ENCODE measurements at regions not wholly inside any gene's neighbourhood (a gene's known extent, or its start where the extent isn't known, plus 50 kb on each side); places are given as distances from the start of the nearest gene placed in this dataset.

GRCh38 chr1:72892461-72892860 lies 610.1 kb upstream of the NEGR1 start:
- Mint-ChIP-seq H3K36me3 (no peaks in the 10 kb centered on the region), H3K27ac (no peak overlapping the region), H3K27me3 (no peaks in the 10 kb centered on the region), H3K9me3 (peaks cover 0 to 12% (median 2%) of the 10 kb centered on the region in 7 donors), H3K4me3 (no peak overlapping the region), H3K4me1 (no peaks in the 10 kb centered on the region)
- H3K9me3 ChIP-seq (ENCODE audit: control insufficient read depth in 2 of 2, low read length in 2 of 2) = peaks cover 0 to 2% of the 10 kb centered on the region in 2 experiments
- no peaks in the 10 kb centered on the region for H3K4me1 ChIP-seq (ENCODE audit: control insufficient read depth, insufficient read depth, low read length, poor library complexity, severe bottlenecking)
- H3K4me3 ChIP-seq (ENCODE audit: low read depth, low read length) = no peak overlapping the region
- DNase-seq = no peak
- ATAC-seq (ENCODE audit: low read depth in 2 of 2) = no peak
- no peaks in the 10 kb centered on the region for H3K36me3 ChIP-seq (ENCODE audit: control insufficient read depth, insufficient read depth, low read length)
- no peak overlapping the region for H3K27ac ChIP-seq (ENCODE audit: insufficient read depth, low read length, poor library complexity, severe bottlenecking)
- H3K27me3 ChIP-seq (ENCODE audit: control insufficient read depth, insufficient read depth, low read length) = no peaks in the 10 kb centered on the region

DNA sequence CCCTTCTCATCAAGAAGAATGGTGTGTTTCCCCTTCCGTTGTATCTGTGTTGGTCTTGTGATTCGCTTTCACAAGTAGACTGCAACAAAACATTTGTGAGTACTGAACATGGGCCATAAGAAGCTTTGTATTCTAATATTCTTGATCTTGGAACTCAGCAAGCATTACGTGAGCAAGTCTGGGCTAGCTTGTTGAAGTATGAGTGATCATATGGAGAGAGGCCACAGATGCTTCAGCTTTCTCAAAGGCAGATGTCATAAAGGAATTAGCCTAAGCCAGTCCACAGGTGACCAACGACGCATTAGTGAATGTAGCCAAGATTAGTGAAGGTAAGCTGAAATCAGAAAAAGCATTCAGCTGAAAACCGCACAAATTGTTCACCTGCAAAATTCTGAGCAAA lies 609.6 kb upstream of the NEGR1 start:
- no peaks in the 10 kb centered on the region for H3K4me1 Mint-ChIP-seq
- no peaks in the 10 kb centered on the region for H3K27me3 Mint-ChIP-seq
- peaks cover 0 to 12% (median 2%) of the 10 kb centered on the region in 7 donors for H3K9me3 Mint-ChIP-seq
- no peak overlapping the region for H3K4me3 Mint-ChIP-seq
- Histone ChIP-seq H3K27me3 (ENCODE audit: control insufficient read depth, insufficient read depth, low read length) (no peaks in the 10 kb centered on the region), H3K36me3 (ENCODE audit: control insufficient read depth, insufficient read depth, low read length) (no peaks in the 10 kb centered on the region), H3K4me3 (ENCODE audit: low read depth, low read length) (no peak overlapping the region), H3K27ac (ENCODE audit: insufficient read depth, low read length, poor library complexity, severe bottlenecking) (no peak overlapping the region), H3K4me1 (ENCODE audit: control insufficient read depth, insufficient read depth, low read length, poor library complexity, severe bottlenecking) (no peaks in the 10 kb centered on the region), H3K9me3 (ENCODE audit: control insufficient read depth in 2 of 2, low read length in 2 of 2) (peaks cover 0 to 2% of the 10 kb centered on the region in 2 experiments)
- H3K36me3 Mint-ChIP-seq = no peaks in the 10 kb centered on the region
- H3K27ac Mint-ChIP-seq = no peak overlapping the region
- ATAC-seq (ENCODE audit: low read depth in 2 of 2) = no peak
- DNase-seq = no peak

- no peaks in the 10 kb centered on the region for H3K27me3 ChIP-seq (ENCODE audit: control insufficient read depth, insufficient read depth, low read length)
- H3K27ac Mint-ChIP-seq = no peak overlapping the region
These were observed 603.5 kb upstream of the NEGR1 start for GRCh38 chr1:72885841-72886240.

DNA sequence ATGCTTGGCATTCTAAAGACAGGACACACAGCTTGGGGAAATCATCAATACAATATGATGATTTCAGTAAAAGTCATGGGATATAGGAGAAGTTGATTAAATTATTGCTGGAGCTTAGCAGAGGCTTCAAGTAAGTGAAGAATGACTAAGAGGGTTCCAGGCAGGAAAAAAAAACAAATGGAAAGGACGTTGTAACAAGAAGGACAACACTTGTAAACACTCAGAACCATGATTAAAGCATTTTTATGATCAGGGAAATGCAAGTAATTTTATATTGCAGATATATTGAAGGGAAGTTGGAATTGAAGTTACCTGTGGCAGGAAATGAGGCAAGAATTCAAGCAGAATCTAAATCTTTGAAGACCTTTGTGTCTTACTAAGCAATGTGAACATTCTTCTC lies 602.7 kb upstream of the NEGR1 start:
- H3K27ac Mint-ChIP-seq = no peak overlapping the region

More at GRCh38 chr1:72885841-72886240, 603.5 kb upstream of the NEGR1 start:
- Mint-ChIP-seq H3K9me3 (peaks cover 0 to 17% (median 3%) of the 10 kb centered on the region in 7 donors), H3K36me3 (no peaks in the 10 kb centered on the region), H3K4me3 (no peak overlapping the region), H3K27me3 (no peaks in the 10 kb centered on the region), H3K4me1 (no peaks in the 10 kb centered on the region)
- Histone ChIP-seq H3K4me3 (ENCODE audit: low read depth, low read length) (no peak overlapping the region), H3K36me3 (ENCODE audit: control insufficient read depth, insufficient read depth, low read length) (no peaks in the 10 kb centered on the region), H3K9me3 (ENCODE audit: control insufficient read depth in 2 of 2, low read length in 2 of 2) (no peaks in the 10 kb centered on the region), H3K27ac (ENCODE audit: insufficient read depth, low read length, poor library complexity, severe bottlenecking) (no peak overlapping the region), H3K4me1 (ENCODE audit: control insufficient read depth, insufficient read depth, low read length, poor library complexity, severe bottlenecking) (no peaks in the 10 kb centered on the region)
- ATAC-seq (ENCODE audit: low read depth in 2 of 2) = no peak
- no peak for DNase-seq

GRCh38 chr1:72869873-72870272 lies 587.5 kb upstream of the NEGR1 start:
- DNase-seq (no peak), ATAC-seq (ENCODE audit: low read depth in 2 of 2) (no peak)
- no peaks in the 10 kb centered on the region for H3K27me3 ChIP-seq (ENCODE audit: control insufficient read depth, insufficient read depth, low read length)
- H3K4me1 ChIP-seq (ENCODE audit: control insufficient read depth, insufficient read depth, low read length, poor library complexity, severe bottlenecking) = no peaks in the 10 kb centered on the region
- Mint-ChIP-seq H3K9me3 (peaks cover 0 to 6% (median 2%) of the 10 kb centered on the region in 7 donors), H3K27me3 (no peaks in the 10 kb centered on the region), H3K27ac (no peak overlapping the region), H3K4me1 (no peaks in the 10 kb centered on the region), H3K4me3 (no peak overlapping the region), H3K36me3 (no peaks in the 10 kb centered on the region)
- no peak overlapping the region for H3K4me3 ChIP-seq (ENCODE audit: low read depth, low read length)
- H3K9me3 ChIP-seq (ENCODE audit: control insufficient read depth in 2 of 2, low read length in 2 of 2) = peaks cover 0 to 2% of the 10 kb centered on the region in 2 experiments
- H3K36me3 ChIP-seq (ENCODE audit: control insufficient read depth, insufficient read depth, low read length) = no peaks in the 10 kb centered on the region
- no peak overlapping the region for H3K27ac ChIP-seq (ENCODE audit: insufficient read depth, low read length, poor library complexity, severe bottlenecking)

More for the DNA sequence above, 602.7 kb upstream of the NEGR1 start:
- H3K9me3 ChIP-seq (ENCODE audit: control insufficient read depth in 2 of 2, low read length in 2 of 2) = no peaks in the 10 kb centered on the region
- no peaks in the 10 kb centered on the region for H3K27me3 Mint-ChIP-seq
- peaks cover 0 to 17% (median 3%) of the 10 kb centered on the region in 7 donors for H3K9me3 Mint-ChIP-seq
- ATAC-seq (ENCODE audit: low read depth in 2 of 2) = no peak
- no peaks in the 10 kb centered on the region for H3K4me1 Mint-ChIP-seq
- no peaks in the 10 kb centered on the region for H3K36me3 Mint-ChIP-seq
- no peaks in the 10 kb centered on the region for H3K27me3 ChIP-seq (ENCODE audit: control insufficient read depth, insufficient read depth, low read length)
- H3K4me3 ChIP-seq (ENCODE audit: low read depth, low read length) = no peak overlapping the region
- H3K4me1 ChIP-seq (ENCODE audit: control insufficient read depth, insufficient read depth, low read length, poor library complexity, severe bottlenecking) = no peaks in the 10 kb centered on the region
- H3K36me3 ChIP-seq (ENCODE audit: control insufficient read depth, insufficient read depth, low read length) = no peaks in the 10 kb centered on the region
- no peak overlapping the region for H3K4me3 Mint-ChIP-seq
- H3K27ac ChIP-seq (ENCODE audit: insufficient read depth, low read length, poor library complexity, severe bottlenecking) = no peak overlapping the region
- no peak for DNase-seq

GRCh38 chr1:72869441-72869840 lies 587.1 kb upstream of the NEGR1 start:
- no peaks in the 10 kb centered on the region for H3K36me3 Mint-ChIP-seq
- peaks cover 0 to 5% (median 1%) of the 10 kb centered on the region in 7 donors for H3K9me3 Mint-ChIP-seq
- no peaks in the 10 kb centered on the region for H3K27me3 ChIP-seq (ENCODE audit: control insufficient read depth, insufficient read depth, low read length)
- H3K27me3 Mint-ChIP-seq = no peaks in the 10 kb centered on the region
- H3K36me3 ChIP-seq (ENCODE audit: control insufficient read depth, insufficient read depth, low read length) = no peaks in the 10 kb centered on the region
- no peaks in the 10 kb centered on the region for H3K4me1 Mint-ChIP-seq
- ATAC-seq (ENCODE audit: low read depth in 2 of 2) (no peak), DNase-seq (no peak)
- no peaks in the 10 kb centered on the region for H3K4me1 ChIP-seq (ENCODE audit: control insufficient read depth, insufficient read depth, low read length, poor library complexity, severe bottlenecking)
- no peak overlapping the region for H3K27ac Mint-ChIP-seq
- peaks cover 0 to 2% of the 10 kb centered on the region in 2 experiments for H3K9me3 ChIP-seq (ENCODE audit: control insufficient read depth in 2 of 2, low read length in 2 of 2)
- H3K4me3 ChIP-seq (ENCODE audit: low read depth, low read length) = no peak overlapping the region
- H3K27ac ChIP-seq (ENCODE audit: insufficient read depth, low read length, poor library complexity, severe bottlenecking) = no peak overlapping the region
- H3K4me3 Mint-ChIP-seq = no peak overlapping the region

DNA sequence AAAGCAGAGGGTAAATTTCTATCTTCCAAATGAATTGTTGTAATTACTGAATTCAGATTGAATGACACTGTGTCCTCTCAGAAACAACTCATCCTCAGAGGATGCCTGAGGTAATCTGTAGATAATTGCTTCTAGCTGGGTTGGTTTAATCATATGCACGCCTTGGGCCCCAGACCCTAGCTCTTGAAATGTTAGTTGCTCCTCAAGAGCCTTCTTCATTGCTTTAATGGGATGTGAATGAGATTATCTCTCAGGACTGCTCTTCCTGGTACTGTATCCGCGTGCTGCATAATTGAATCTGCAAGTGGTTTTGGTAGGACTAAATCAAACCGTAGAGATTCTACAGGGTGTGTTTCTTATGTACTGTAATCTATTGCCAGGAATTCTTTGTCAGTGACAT lies 569.3 kb upstream of the NEGR1 start:
- H3K4me3 ChIP-seq (ENCODE audit: low read depth, low read length) = no peak overlapping the region
- H3K9me3 ChIP-seq (ENCODE audit: control insufficient read depth in 2 of 2, low read length in 2 of 2) = no peaks in the 10 kb centered on the region
- no peaks in the 10 kb centered on the region for H3K36me3 ChIP-seq (ENCODE audit: control insufficient read depth, insufficient read depth, low read length)
- no peaks in the 10 kb centered on the region for H3K27me3 ChIP-seq (ENCODE audit: control insufficient read depth, insufficient read depth, low read length)
- no peak overlapping the region for H3K27ac Mint-ChIP-seq
- H3K4me1 ChIP-seq (ENCODE audit: control insufficient read depth, insufficient read depth, low read length, poor library complexity, severe bottlenecking) = no peaks in the 10 kb centered on the region
- no peak overlapping the region for H3K4me3 Mint-ChIP-seq
- DNase-seq (no peak), ATAC-seq (ENCODE audit: low read depth in 2 of 2) (no peak)
- H3K4me1 Mint-ChIP-seq = no peaks in the 10 kb centered on the region
- H3K36me3 Mint-ChIP-seq = no peaks in the 10 kb centered on the region
- peaks cover 2 to 15% (median 6%) of the 10 kb centered on the region in 7 donors for H3K9me3 Mint-ChIP-seq
- H3K27me3 Mint-ChIP-seq = no peaks in the 10 kb centered on the region
- H3K27ac ChIP-seq (ENCODE audit: insufficient read depth, low read length, poor library complexity, severe bottlenecking) = no peak overlapping the region

- peaks cover 4% of the 10 kb centered on the region for H3K27me3 Mint-ChIP-seq
- H3K4me3 Mint-ChIP-seq = no peak overlapping the region
- no peak overlapping the region for H3K27ac ChIP-seq (ENCODE audit: insufficient read depth, low read length, poor library complexity, severe bottlenecking)
- H3K27ac Mint-ChIP-seq = no peak overlapping the region
- no peaks in the 10 kb centered on the region for H3K27me3 ChIP-seq (ENCODE audit: control insufficient read depth, insufficient read depth, low read length)
- H3K4me1 ChIP-seq (ENCODE audit: control insufficient read depth, insufficient read depth, low read length, poor library complexity, severe bottlenecking) = no peaks in the 10 kb centered on the region
- H3K9me3 ChIP-seq (ENCODE audit: control insufficient read depth in 2 of 2, low read length in 2 of 2) = peaks cover 0 to 2% of the 10 kb centered on the region in 2 experiments
- no peak for DNase-seq
- no peaks in the 10 kb centered on the region for H3K36me3 ChIP-seq (ENCODE audit: control insufficient read depth, insufficient read depth, low read length)
- no peaks in the 10 kb centered on the region for H3K36me3 Mint-ChIP-seq
- no peak for ATAC-seq (ENCODE audit: low read depth in 2 of 2)
- H3K4me1 Mint-ChIP-seq = no peaks in the 10 kb centered on the region
- no peak overlapping the region for H3K4me3 ChIP-seq (ENCODE audit: low read depth, low read length)
- H3K9me3 Mint-ChIP-seq = peaks cover 3 to 13% (median 5%) of the 10 kb centered on the region in 7 donors
These were observed 566.7 kb upstream of the NEGR1 start for GRCh38 chr1:72848997-72849396.

Data from CD4-positive, CD25-positive, alpha-beta regulatory T cell (primary cell).